HG02884 (cell line): ENCODE measurements at regions not wholly inside any gene's neighbourhood (a gene's known extent, or its start where the extent isn't known, plus 50 kb on each side); places are given as distances from the start of the nearest gene placed in this dataset.

ENCODE experiments used
- ATAC-seq: cut with Tn5 transposase; IDR thresholded peaks from one replicate; pipeline ENCODE4 v1.9.1; 2021; ENCODE audit warnings: mild to moderate bottlenecking, moderate library complexity; ENCODE audit not compliant: unreplicated experiment

DNA sequence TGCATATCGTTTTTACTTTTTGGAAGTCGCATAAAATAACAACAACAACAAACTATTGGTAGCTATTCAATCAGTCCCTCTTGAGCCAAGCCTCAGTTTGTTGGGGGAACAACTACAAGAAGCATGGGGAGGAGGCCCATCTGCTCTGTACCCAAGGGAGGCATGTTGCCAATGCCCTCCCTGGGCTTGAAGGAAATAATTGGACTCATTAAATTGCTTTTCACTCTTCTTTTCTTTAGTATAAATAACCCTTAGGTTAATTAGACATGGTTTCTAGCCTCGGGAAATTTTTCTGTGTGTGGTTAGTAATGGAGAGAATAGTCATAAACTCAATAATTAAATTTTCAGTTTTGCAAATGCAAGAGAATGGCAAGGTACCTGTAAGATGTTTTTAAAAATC lies 500.7 kb downstream of the TLE4 start:
- ATAC-seq, result no peak

DNA sequence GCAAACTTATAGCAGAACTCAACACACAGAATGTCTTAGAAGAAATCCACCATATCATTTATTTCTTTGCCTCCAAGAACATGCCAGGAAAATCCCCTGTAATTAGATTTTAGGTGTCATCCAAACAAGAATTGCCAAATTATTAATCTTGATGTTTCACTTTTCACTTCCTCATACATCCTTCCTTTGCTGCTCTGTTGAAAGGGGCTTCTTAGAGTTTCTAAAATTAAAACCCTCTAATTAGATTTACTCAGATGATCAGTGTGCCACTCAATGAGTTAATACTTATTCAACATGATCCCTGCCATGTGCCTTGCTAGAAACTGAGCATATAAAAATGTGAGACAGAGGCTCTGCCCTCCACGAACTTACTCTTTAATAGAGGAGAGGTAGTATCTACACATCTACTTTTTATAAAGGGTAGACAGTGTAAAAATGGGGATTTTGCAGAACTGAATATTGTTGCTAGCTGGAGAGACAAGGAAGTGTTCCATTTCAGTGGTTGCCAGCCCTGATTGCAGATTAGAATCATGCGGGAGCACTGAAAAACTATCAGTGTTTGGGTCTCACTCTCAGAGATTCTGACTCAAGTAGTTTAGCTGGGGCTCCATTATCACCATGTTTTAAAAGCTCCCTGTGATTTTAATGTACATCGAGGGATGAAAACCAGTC lies 498.4 kb downstream of the TLE4 start:
- no peak for ATAC-seq

DNA sequence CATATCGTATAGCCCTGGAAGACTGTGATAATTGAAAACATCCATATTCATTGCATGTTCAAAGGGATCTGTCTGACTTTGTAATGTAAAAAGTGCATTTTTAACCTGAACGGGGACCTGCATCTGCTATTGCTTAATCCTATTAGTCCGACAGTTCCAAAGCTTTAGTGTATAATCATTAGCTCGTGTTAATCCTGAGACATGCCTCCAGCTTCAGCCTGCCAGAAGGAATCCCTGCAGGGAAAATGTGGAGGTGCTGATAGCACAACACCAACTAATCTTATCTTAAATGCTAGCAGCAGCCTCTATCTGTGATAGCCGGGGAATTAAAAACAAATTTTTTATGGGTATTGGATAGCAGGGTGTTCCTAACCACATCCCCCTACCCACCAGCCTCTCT lies 495.2 kb downstream of the TLE4 start:
- ATAC-seq, result no peak

DNA sequence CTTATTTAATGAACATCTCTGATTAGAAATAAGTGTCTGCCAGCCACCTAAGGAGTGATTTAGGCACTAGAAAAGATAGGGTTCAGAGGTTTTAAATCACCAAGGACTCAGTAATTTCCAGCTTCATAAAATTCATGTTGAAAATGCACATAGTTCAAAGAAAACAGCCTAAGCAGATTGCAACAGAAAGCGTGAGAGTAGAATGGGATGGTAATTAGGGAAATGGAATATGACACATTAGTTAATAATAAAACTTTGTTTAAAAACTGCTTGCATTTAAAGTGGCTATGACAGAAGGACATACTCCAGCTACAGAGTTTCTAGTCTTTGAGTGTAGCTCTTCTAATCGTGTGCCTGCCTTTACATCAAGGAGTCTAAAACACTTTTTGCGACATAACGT lies 490.8 kb downstream of the TLE4 start:
- ATAC-seq, result no peak

DNA sequence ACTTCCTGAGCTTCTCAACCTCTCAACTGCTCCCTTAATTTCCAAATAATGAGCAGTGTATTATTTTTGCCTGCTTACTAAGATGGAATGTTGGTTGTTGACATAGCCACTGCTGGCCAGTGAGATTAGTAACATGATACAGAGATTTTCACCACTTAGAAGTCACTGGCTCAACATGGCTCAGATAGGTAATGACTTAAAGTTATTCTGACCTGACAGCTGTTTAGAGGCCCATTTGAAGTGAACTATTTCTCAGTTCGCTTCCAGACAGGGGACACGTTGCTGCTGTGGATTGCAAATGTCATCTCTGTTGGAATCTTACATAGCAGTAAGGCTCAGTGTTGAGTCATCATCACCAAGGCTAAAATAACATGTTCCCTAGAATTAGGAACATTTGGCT lies 490.2 kb downstream of the TLE4 start:
- ATAC-seq, result no peak

DNA sequence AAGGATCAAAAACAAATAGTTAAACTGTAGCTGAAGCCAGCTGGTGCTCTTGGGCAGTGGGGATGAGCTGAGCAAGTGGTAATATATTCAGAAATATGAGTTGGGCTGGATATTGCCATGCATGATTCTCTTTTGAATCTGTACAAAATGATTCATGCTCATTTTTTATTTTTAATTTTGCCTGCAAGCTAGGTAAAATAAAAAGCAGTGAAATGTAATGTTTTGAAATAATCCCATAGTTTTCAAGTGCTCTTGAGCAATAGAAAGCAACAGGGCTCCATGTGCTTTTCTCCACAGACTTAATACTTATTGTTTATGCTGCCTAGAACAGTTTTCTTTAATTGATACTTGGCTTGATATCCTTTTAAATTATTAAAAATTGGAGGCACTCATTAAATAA lies 489.3 kb downstream of the TLE4 start:
- no peak for ATAC-seq

DNA sequence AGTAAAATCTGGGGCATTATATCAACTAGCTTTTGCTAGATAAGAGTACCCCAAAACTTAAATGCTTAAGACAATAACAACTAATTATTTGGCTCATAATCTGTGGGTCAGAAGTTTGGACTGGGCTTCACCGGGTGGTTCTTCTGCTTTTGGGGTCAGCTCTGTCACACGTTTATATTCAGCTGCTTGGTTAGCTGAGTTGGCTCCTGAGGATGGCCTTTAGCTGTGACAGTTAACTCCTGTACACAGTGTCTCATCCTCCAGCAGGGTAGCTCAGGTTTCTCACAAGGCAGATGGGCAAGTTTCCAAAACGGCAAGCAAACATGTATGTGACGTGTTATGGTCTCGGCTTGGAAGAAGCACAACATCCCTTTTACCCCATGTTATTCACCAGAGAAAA lies 488.2 kb downstream of the TLE4 start:
- ATAC-seq, result no peak

DNA sequence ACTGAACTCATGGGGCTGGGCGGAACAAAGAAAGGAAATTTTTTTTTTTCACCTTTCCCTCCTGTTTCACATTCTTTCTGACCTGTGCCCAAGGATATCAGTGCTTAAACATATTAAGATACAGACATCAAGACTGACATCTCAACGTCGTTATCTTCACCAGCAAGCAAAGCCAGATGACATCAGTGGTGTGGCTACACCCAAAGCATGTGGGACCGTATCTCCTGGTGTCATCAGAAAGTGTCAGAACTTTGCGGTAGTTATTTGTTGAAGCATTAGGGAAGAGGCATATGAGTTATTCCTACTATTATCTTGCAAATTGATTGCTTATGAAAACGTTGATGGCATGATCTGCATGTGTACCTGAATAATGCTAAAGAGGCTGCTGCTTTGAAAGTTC lies 487.4 kb downstream of the TLE4 start:
- ATAC-seq, result no peak

DNA sequence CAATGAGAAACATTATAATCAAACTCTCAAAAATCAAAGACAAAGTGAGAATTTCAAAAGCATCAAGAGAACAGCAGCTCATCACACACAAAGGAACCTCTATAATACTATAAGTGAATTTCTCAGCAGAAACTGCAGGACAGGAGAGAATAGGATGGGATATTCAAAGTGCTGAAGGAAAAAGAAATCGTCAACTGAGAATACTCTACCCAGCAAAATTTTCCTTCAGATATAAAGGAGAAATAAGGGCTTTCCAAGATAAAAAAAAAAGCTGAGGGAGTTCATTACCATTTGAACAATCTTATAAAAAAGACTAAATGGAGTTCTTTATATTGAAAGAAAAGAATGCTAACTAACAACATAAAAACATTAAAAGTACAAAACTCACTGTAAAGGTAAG lies 481.1 kb downstream of the TLE4 start:
- no peak for ATAC-seq

DNA sequence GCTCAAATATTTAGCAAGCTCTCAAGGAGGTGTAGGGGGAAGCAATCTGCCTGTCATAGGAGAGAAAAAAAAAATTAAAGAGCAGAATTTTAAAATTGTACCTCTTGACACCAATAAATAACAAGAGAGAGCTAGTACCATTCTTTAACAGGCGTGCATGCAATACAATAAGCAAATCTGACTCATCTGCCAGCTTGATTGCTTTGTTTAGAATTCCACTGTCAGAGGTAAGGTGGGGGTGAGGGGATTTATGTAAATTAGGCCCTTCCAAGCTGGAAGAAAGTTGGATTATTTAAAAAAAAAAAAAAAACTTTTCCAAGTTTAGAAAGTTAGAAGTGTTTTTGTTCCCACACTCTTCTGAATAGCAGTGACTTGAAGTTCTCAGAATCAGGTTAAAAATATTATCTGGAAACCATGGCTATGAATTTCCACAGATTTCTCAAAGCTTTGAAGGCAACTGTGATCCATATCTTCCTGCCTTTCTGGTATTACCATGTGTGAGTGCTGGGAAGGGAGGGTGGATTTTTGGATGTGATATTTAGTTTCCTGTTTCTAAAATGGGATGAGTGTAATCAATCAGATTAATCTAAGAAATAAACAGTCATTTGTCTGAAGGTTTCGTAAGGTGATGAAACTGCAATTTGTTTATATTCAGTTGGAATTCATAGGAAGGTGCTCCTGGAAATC lies 477.5 kb downstream of the TLE4 start:
- no peak for ATAC-seq

DNA sequence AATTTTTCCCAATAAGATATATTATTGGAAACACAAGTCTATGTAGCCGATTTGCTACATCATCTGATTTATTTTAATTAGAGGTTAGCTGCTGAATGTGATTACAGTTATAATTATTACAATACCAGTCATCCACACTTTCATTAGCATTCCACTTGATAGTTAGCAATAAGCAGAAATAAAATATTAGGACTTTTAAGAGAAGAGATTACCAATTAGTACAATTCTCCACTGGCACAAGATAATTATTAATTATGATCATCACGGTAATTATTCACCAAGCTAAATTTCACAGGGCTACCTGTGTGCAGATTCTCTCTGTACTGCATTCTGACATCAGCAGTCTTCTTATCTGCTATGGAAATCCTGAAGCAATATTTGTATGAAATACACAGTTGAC lies 474.7 kb downstream of the TLE4 start:
- no peak for ATAC-seq

DNA sequence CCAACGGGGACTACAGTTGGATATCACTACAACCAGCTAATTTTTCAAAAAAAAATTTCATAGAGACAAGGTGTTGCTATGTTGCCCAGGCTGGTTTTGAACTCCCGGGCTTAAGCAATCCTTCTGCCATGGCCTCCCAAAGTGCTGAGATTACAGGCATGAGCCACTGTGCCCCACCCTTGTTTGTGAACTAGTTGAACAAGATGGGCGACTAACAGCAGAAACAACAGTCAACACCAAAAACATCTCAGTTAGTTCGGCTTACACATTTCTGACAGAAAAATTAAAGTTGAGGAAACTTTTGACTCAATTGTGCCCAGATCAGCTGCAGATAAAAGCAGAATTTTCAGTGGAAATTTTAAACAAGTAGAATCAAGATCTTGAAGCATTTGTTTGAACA lies 470.1 kb downstream of the TLE4 start:
- no peak for ATAC-seq

DNA sequence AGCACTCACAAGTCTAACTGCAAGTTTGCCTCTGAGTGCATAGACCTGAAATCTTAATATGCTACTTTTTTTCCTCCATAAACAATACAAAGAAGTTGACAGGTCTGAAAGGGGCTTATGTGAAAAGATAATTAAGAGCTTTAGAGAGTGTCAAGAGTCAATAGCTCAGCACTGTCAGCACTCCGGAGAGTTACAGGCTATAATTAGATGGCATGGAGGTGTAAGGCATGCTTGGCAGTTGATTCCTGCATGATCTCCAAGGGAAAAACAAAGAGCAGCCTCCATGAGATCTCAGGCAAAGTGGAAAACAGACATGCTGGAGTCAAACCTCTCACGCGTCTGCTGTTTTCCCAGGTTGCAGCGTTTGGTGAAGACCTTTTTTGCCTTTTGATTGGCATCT lies 468.7 kb downstream of the TLE4 start:
- ATAC-seq, result no peak

DNA sequence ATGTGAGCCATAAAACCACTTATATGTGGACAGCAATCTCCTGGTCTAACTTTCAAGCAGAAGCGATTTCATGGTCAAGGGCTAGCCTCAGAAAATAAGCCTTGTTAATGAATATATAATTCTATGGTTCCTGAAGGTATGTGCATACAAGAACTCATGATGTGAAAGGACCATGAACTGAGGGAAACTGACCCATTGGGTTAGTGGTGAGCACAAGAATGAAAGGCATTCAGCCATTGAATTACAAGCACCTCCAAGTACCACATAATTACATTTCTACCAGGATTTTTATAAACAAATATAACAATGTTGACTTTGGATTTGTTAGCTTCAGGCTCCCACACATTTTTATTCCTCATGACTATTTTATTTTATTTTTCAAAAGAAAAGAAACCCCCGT lies 459.0 kb downstream of the TLE4 start:
- ATAC-seq, result no peak

DNA sequence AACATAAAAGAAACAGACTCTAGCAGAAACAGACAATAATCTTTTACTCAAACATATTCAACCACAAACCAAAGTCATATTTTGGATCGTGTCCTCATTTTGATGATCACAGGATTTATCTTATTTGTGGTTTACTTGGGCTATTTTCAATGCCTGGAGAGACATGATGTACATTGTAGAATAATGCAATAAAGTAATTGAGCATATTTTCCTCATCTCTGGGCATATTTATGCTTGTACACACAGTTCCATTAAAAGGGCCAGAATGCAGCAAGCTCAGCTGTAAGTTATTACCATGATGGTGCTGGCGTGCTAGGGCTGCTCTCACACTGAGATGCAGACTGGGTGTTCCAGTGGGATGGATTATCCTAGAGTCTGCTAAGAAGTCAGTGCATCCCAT lies 456.7 kb downstream of the TLE4 start:
- ATAC-seq, result no peak

DNA sequence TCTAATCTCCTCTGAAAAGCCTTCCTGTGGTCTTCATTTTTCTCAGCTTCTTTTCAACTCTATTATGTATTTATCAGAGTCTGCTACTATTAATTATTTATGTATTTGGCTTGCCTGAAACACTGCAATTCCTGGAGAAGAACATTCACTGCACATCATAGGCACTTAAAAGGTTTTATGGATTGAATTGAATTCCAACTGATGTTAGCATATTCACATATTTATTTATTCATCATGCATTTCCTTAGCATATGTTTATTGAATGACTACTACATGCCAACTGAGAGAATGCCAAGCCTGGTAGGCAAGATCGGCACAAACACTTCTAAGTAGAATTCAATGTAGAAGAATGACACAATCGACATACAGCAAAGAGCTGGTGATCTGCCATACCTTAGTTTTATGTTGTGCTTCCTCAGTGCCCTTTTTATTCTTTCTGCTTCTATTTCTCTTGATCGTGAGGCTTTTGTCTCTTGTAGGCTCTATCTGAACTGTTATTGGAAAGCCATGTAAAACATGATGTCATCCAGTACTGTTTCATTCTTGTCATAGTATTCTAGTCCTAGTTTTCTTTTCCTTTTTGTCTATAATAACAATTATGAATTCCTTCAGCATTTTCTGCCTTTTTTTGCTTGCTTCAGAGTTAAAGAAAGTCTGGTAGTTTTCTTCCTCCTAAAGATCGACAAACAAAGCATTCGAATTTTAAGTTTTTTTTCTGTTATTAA lies 454.2 kb downstream of the TLE4 start:
- no peak for ATAC-seq

DNA sequence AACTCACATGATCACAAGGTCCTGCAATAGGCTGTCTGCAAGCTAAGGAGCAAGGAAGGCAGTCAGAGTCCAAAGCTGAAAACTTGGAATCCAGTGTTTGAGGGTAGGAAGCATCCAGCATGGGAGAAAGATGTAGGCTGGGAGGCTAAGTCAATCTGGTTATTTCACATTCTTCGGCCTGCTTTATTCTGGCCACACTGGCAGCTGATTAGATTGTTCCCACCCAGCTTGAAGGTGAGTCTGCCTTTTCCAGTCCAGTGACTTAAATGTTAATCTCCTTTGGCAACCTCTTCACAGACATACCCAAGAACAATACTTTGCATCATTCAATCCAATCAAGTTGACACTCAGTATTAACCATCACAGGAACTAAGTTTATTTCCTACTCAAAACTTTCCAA lies 453.4 kb downstream of the TLE4 start:
- no peak for ATAC-seq

DNA sequence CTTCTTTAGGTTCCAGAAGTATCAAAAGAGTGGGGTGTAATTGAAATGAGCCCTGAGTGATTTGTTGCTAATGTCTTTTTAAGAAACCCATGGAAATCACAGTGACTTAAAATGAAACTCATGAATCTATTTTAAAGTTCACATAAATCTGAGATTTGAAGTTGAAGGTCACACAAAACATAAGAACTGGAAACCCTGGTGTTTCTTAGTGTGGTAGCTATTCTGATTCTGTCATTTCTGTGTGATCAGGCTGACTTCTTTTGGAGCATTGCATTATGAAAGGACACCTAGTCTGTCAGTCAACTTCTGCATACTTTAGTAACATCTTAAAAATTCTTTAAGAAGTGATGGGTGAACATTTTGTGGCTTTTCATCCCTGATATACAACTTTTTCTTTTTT lies 448.8 kb downstream of the TLE4 start:
- ATAC-seq, result peak; percentile 84

DNA sequence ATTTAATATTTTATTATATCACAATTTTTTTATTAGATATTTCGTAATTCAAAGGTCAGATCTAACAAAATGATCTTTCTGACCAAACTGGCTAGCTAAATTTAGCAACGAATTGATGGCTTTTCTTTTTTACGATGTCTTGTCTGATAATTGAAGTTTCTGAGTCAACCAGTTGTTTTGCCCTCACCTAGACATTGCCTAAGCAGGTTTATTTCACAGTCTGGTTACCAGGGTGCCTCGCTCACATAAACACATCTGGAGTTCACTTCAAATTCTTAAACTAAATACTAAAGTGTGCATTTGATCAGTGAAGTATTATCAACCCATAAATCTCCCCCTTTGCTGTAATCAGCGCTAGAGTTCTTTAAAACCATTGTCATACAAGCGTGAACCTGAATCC lies 448.3 kb downstream of the TLE4 start:
- peak; percentile 19 for ATAC-seq

DNA sequence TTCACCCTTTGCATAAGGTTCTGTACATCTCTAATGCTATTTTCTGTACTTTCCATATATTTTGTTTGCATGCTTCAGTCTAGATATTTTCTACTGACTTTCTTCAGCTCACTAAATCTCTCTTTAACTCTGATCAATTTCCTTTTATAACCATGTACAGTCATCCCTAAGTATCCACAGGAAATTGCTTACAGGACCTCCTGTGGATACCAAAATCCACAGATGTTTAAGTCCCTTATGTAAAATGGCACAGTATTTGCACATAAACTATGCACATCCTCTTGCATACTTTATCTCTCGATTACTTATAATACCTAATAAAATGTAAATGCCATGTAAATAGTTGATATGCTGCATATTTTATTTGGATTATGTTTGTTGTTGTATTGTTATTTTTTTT lies 442.1 kb downstream of the TLE4 start:
- no peak for ATAC-seq

DNA sequence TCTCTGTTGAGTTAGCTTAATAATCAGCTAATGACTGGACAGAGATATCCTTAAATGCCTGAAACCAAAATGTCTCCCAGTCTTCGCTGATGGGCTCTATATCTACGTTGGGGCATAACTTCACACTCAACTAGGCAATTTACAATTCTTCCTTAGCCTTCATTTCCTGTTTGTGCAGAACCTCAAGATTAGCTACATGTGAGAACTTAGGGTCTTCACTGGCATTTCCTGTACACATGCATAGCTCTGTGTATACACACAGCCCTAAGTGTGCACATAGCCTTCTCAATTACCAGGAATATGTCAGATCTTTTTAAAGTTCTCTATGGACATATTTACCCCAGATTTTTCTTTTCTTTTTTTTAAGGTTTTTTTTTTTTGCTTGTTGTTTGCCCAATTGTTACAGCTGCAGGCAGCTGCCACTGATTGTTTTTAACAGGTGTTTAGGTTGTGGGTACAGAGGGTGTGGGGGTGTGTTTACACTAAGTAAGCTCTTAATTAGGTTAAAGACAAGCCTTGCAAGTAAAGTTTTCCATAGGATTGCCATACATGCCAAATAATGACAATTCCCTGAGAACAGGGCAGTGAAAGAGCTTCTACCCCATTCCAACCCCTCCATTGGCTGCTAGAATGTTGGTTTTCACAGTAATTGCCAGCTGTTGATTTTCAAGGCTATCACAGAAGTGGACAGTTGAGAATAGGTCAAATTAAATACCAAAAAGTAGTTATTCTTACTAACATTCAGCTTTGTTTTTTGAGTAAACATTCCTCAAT lies 441.0 kb downstream of the TLE4 start:
- no peak for ATAC-seq

DNA sequence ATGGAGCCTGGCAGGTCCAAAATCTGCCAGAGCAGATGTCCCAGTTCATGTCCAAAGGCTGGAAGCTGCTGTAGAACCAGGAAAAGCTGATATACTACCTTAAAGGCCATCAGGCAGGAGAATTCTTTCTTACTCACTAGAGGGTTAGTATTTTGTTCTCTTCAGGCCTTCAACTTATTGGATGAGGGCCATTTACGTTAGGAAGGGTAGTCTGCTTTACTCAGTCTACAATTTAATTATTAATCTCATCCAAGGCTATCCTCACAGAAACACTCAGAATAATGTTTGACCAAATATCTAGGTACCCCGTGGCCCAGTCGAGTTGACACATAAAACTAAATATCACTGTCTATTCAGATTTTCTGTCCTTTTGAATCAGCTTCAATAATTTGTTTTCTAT lies 437.4 kb downstream of the TLE4 start:
- ATAC-seq, result no peak
